ENCODE measurements at regions not wholly inside any gene's neighbourhood (a gene's known extent, or its start where the extent isn't known, plus 50 kb on each side); places are given as distances from the start of the nearest gene placed in this dataset.

DNA sequence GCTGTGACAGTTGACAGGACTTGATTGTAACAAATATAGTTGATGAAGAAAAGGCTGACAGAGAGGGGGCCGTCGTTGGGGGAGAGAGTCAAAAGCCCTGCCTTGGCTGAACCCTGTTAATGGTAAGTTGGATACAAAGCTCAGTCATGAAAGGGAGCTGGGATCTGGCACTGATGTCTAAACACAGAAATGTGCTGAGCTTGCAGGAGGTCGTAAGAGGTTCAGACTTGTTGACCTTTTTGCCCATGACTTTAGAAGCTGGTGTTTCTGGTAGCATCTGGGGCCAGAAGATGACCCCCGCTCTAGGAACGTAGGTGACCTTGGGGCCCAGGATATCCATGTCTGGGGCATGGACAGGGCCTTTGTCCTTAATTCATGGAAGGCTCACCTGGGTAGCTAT, 294.7 kb downstream of the TCF7L2 start:
- H3K79me2 ChIP-seq (ENCODE audit: control insufficient read depth, insufficient read depth, low read length), result no peaks in the 10 kb centered on the region
- ChIA-PET POLR2A (no interaction called here), CTCF (ENCODE audit: low intra/inter-chr PET ratio) (no interaction called here)
- no peaks in the 10 kb centered on the region for H3K9me1 ChIP-seq (ENCODE audit: control insufficient read depth, insufficient read depth, low read length)
- H3K4me2 ChIP-seq (ENCODE audit: insufficient read depth, low read length), result no peak overlapping the region
- no TSS peak for BruUV-seq (replicated peaks)
- no peaks in the 10 kb centered on the region for H3K9me3 ChIP-seq (replicated peaks; ENCODE audit: control insufficient read depth, insufficient read depth, low read depth, low read length)
- no peak for FAIRE-seq
- no peaks in the 10 kb centered on the region for H3K36me3 ChIP-seq (ENCODE audit: control insufficient read depth, insufficient read depth, low read length)
- intact Hi-C loops (cut with micrococcal nuclease) (no loop called here), in situ Hi-C loops (cut with MboI) (no loop called here)
- no peaks in the 10 kb centered on the region; the same call in 1 of the 2 replicates for H4K20me1 ChIP-seq (replicated peaks; ENCODE audit: control insufficient read depth, insufficient read depth, low read length)
- no peaks in the 10 kb centered on the region for H3K4me1 ChIP-seq (replicated peaks in 1 of 2; ENCODE audit: control insufficient read depth in 2 of 2, insufficient read depth in 2 of 2, low read length in 2 of 2)
- H3K27ac ChIP-seq (ENCODE audit: extremely low read depth, low read depth, low read length), result no peak overlapping the region
- no peak overlapping the region for H3K9ac ChIP-seq (ENCODE audit: insufficient read depth in 1 of 2, low read depth in 2 of 2, low read length in 2 of 2)
- TF ChIP-seq ZNF707 (CRISPR knock-in tag; conservative IDR thresholded peaks at IDR 0.05) (no peak), YY1 (IDR thresholded peaks at IDR 0.05; ENCODE audit: borderline replicate concordance in 1 of 3, control insufficient read depth in 1 of 3, extremely low read depth in 1 of 3, insufficient read depth in 3 of 3, insufficient read length in 1 of 3, insufficient replicate concordance in 2 of 3, low read depth in 1 of 3, low read length in 2 of 3) (no peak), GATAD2A (IDR thresholded peaks at IDR 0.05) (no peak), TAF1 (IDR thresholded peaks at IDR 0.05; ENCODE audit: control insufficient read depth, extremely low read depth, insufficient read depth, low read length, severe bottlenecking) (no peak), POLR2B (IDR thresholded peaks at IDR 0.05; ENCODE audit: low read depth, partially characterized antibody) (no peak), FOXJ3 (CRISPR knock-in tag; IDR thresholded peaks at IDR 0.05) (no peak), EWSR1 (IDR thresholded peaks at IDR 0.05; ENCODE audit: borderline replicate concordance, low read depth, partially characterized antibody) (no peak), ZNF140 (CRISPR knock-in tag; IDR thresholded peaks at IDR 0.05) (no peak), ZNF274 (IDR thresholded peaks at IDR 0.05; ENCODE audit: borderline replicate concordance, low read depth, low read length) (no peak), SIN3A (IDR thresholded peaks at IDR 0.05; ENCODE audit: borderline replicate concordance in 2 of 2, control insufficient read depth in 1 of 2, low read depth in 2 of 2, low read length in 2 of 2) (no peak), MCM3 (IDR thresholded peaks at IDR 0.05) (no peak)
- H3K4me3 ChIP-seq, result no peak overlapping the region
- no peak overlapping the region for H2AFZ ChIP-seq (ENCODE audit: low read depth, low read length)
- 0% methylated on average over 5 of the region's 5 CpGs for WGBS (ENCODE audit: insufficient coverage, low coverage, missing lambda C conversion rate)
- peaks cover 0 to 12% of the 10 kb centered on the region in 2 experiments; a peak in 2 of 5 replicates for H3K27me3 ChIP-seq (ENCODE audit: control insufficient read depth in 2 of 2, insufficient read depth in 2 of 2, low read length in 2 of 2)
- ATAC-seq, result no peak
- DNase-seq (ENCODE audit: extremely low read depth in 1 of 4, low spot score in 3 of 4), result no peak

All from K562 (cell line).